ENCODE measurements at regions not wholly inside any gene's neighbourhood (a gene's known extent, or its start where the extent isn't known, plus 50 kb on each side); places are given as distances from the start of the nearest gene placed in this dataset.

- intact Hi-C loops (cut with micrococcal nuclease), result no loop called here
- peaks cover 2% of the 10 kb centered on the region for H3K9me3 Mint-ChIP-seq (ENCODE audit: insufficient read depth)
- no peaks in the 10 kb centered on the region for H3K4me1 Mint-ChIP-seq
- Histone ChIP-seq H2AFZ (ENCODE audit: insufficient read depth, low read depth, low read length, poor library complexity, severe bottlenecking) (no peak overlapping the region), H3K9me3 (ENCODE audit: control extremely low read depth in 1 of 3, control insufficient read depth in 2 of 3, insufficient read depth in 1 of 3, low read length in 2 of 3) (peaks cover 0 to 1% (median 0%) of the 10 kb centered on the region in 3 donors), H3K4me2 (replicated peaks; ENCODE audit: low read depth, low read length, poor library complexity, severe bottlenecking) (no peak overlapping the region), H4K20me1 (ENCODE audit: control insufficient read depth, insufficient read depth, low read length, poor library complexity, severe bottlenecking) (no peaks in the 10 kb centered on the region), H3K36me3 (replicated peaks in 1 of 2; ENCODE audit: control extremely low read depth in 1 of 2, control insufficient read depth in 1 of 2, extremely low read depth in 1 of 2, insufficient read depth in 2 of 2, low read length in 1 of 2) (no peaks in the 10 kb centered on the region), H3K79me2 (ENCODE audit: control insufficient read depth, insufficient read depth, low read length) (no peaks in the 10 kb centered on the region), H3K4me1 (ENCODE audit: control insufficient read depth in 2 of 2, insufficient read depth in 2 of 2, low read length in 2 of 2) (no peaks in the 10 kb centered on the region), H3K27me3 (replicated peaks in 1 of 4; ENCODE audit: control extremely low read depth in 1 of 4, control insufficient read depth in 3 of 4, insufficient read depth in 4 of 4, low read length in 3 of 4) (no peaks in the 10 kb centered on the region), H3K4me3 (ENCODE audit: control extremely low read depth in 1 of 5, extremely low read depth in 1 of 5, insufficient read depth in 1 of 5, low read depth in 2 of 5, low read length in 4 of 5) (no peak overlapping the region), H3K27ac (ENCODE audit: low read length in 2 of 2) (no peak overlapping the region), H3K9ac (ENCODE audit: low read length) (no peak overlapping the region)
- no peak for ATAC-seq (ENCODE audit: low read depth)
- H3K27me3 Mint-ChIP-seq, result peaks cover 25% of the 10 kb centered on the region
- no peak for TF ChIP-seq EZH2 (IDR thresholded peaks at IDR 0.05; ENCODE audit: borderline replicate concordance, insufficient read depth, low read depth, low read length, poor library complexity, severe bottlenecking)
- no peak for TF ChIP-seq CTCF (IDR thresholded peaks at IDR 0.05)
- no peak for DNase-seq
- H3K4me3 Mint-ChIP-seq, result no peak overlapping the region
- ChIA-PET POLR2A (no interaction called here), CTCF (no interaction called here)
- 80% methylated on average over 1 of the region's 3 CpGs for WGBS (ENCODE audit: insufficient coverage)
- no peak overlapping the region for H3K27ac Mint-ChIP-seq
These were observed 95.7 kb upstream of the ESRRB start for GRCh38 chr14:76280221-76280620.

GRCh38 chr14:76282581-76282980, 93.4 kb upstream of the ESRRB start:
- Histone ChIP-seq H3K9ac (ENCODE audit: low read length) (no peak overlapping the region), H3K4me3 (ENCODE audit: control extremely low read depth in 1 of 5, extremely low read depth in 1 of 5, insufficient read depth in 1 of 5, low read depth in 2 of 5, low read length in 4 of 5) (no peak overlapping the region), H3K27ac (ENCODE audit: low read length in 2 of 2) (no peak overlapping the region), H3K36me3 (replicated peaks in 1 of 2; ENCODE audit: control extremely low read depth in 1 of 2, control insufficient read depth in 1 of 2, extremely low read depth in 1 of 2, insufficient read depth in 2 of 2, low read length in 1 of 2) (no peaks in the 10 kb centered on the region), H2AFZ (ENCODE audit: insufficient read depth, low read depth, low read length, poor library complexity, severe bottlenecking) (no peak overlapping the region), H3K79me2 (ENCODE audit: control insufficient read depth, insufficient read depth, low read length) (no peaks in the 10 kb centered on the region), H3K27me3 (replicated peaks in 1 of 4; ENCODE audit: control extremely low read depth in 1 of 4, control insufficient read depth in 3 of 4, insufficient read depth in 4 of 4, low read length in 3 of 4) (no peaks in the 10 kb centered on the region), H3K4me1 (ENCODE audit: control insufficient read depth in 2 of 2, insufficient read depth in 2 of 2, low read length in 2 of 2) (no peaks in the 10 kb centered on the region), H3K4me2 (replicated peaks; ENCODE audit: low read depth, low read length, poor library complexity, severe bottlenecking) (no peak overlapping the region), H3K9me3 (ENCODE audit: control extremely low read depth in 1 of 3, control insufficient read depth in 2 of 3, insufficient read depth in 1 of 3, low read length in 2 of 3) (peaks cover 0 to 1% (median 0%) of the 10 kb centered on the region in 3 donors), H4K20me1 (ENCODE audit: control insufficient read depth, insufficient read depth, low read length, poor library complexity, severe bottlenecking) (no peaks in the 10 kb centered on the region)
- Mint-ChIP-seq H3K4me1 (no peaks in the 10 kb centered on the region), H3K27ac (no peak overlapping the region), H3K4me3 (no peak overlapping the region), H3K9me3 (ENCODE audit: insufficient read depth) (peaks cover 2% of the 10 kb centered on the region), H3K27me3 (peaks cover 24% of the 10 kb centered on the region)
- no peak for ATAC-seq (ENCODE audit: low read depth)
- no peak for DNase-seq
- POLR2A ChIA-PET, result no interaction called here
- CTCF ChIA-PET, result no interaction called here
- intact Hi-C loops (cut with micrococcal nuclease), result no loop called here
- TF ChIP-seq EZH2 (IDR thresholded peaks at IDR 0.05; ENCODE audit: borderline replicate concordance, insufficient read depth, low read depth, low read length, poor library complexity, severe bottlenecking) (no peak), CTCF (IDR thresholded peaks at IDR 0.05) (no peak)
- 63% methylated on average over 2 of the region's 2 CpGs for WGBS (ENCODE audit: insufficient coverage)
